ENCODE measurements at regions not wholly inside any gene's neighbourhood (a gene's known extent, or its start where the extent isn't known, plus 50 kb on each side); places are given as distances from the start of the nearest gene placed in this dataset.

DNA sequence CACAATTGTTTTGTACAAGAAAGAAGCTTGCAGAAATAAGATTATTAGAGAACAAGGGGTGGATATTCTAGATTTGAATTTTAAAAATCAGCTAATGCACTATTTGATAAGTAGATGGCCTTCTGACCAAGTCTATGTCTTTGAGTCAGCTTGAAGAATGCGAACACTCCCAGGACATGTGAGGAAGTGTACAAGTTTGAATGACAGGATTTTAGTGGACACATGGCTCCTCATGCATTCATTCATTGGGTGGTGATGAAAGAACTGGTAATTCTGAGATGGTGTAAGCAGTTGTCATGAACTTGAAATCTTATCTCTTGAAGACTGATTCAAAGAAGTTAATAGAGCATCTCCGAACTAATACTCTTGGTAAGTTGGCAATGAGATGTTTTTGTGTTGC is 548.2 kb upstream of the CNKSR2 start:
- Histone ChIP-seq H3K9me3 (ENCODE audit: insufficient read depth, low read length) (no peaks in the 10 kb centered on the region), H3K4me1 (ENCODE audit: low read length) (no peaks in the 10 kb centered on the region), H3K27ac (ENCODE audit: low read length) (no peak overlapping the region), H3K9ac (ENCODE audit: low read length) (no peak overlapping the region), H4K20me1 (ENCODE audit: insufficient read depth, low read length) (no peaks in the 10 kb centered on the region), H3K27me3 (ENCODE audit: low read depth, low read length) (no peaks in the 10 kb centered on the region), H3K79me2 (ENCODE audit: low read length) (no peaks in the 10 kb centered on the region), H2AFZ (ENCODE audit: low read depth, low read length) (no peak overlapping the region), H3K4me3 (ENCODE audit: low read length) (no peak overlapping the region), H3K4me2 (ENCODE audit: low read length) (no peak overlapping the region), H3K36me3 (replicated peaks; ENCODE audit: low read depth, low read length) (no peaks in the 10 kb centered on the region)
- no peak for TF ChIP-seq EZH2phosphoT487 (IDR thresholded peaks at IDR 0.05; ENCODE audit: low read depth)
- TF ChIP-seq, protein P1, sequence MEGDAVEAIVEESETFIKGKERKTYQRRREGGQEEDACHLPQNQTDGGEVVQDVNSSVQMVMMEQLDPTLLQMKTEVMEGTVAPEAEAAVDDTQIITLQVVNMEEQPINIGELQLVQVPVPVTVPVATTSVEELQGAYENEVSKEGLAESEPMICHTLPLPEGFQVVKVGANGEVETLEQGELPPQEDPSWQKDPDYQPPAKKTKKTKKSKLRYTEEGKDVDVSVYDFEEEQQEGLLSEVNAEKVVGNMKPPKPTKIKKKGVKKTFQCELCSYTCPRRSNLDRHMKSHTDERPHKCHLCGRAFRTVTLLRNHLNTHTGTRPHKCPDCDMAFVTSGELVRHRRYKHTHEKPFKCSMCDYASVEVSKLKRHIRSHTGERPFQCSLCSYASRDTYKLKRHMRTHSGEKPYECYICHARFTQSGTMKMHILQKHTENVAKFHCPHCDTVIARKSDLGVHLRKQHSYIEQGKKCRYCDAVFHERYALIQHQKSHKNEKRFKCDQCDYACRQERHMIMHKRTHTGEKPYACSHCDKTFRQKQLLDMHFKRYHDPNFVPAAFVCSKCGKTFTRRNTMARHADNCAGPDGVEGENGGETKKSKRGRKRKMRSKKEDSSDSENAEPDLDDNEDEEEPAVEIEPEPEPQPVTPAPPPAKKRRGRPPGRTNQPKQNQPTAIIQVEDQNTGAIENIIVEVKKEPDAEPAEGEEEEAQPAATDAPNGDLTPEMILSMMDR (IDR thresholded peaks at IDR 0.05; ENCODE audit: low read depth, low read length), result no peak

DNA sequence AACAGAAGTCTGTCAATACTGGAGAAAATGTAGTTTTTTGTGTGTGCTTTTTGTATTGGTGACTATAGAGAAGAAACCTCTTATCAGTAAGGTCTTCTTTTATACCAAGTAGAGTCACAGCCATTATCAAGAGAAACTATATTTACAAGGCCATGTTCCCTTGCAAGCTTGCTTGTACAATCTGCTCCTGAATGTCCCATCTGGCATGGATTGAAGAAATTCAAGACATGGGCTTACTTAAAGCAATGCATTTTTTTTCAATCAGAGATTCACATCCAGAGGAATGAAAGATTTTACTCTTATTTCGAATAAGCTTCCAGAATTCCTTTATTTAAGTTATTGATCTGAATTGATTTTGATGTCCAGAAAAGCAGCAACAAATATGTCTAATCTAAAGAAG is 537.3 kb upstream of the RPS6KA3 start:
- Histone ChIP-seq H3K4me1 (ENCODE audit: low read length) (no peaks in the 10 kb centered on the region), H3K27ac (ENCODE audit: low read length) (no peak overlapping the region), H3K4me2 (ENCODE audit: low read length) (no peak overlapping the region), H3K79me2 (ENCODE audit: low read length) (no peaks in the 10 kb centered on the region), H3K4me3 (ENCODE audit: low read length) (no peak overlapping the region), H3K9me3 (ENCODE audit: insufficient read depth, low read length) (no peaks in the 10 kb centered on the region), H3K9ac (ENCODE audit: low read length) (no peak overlapping the region), H2AFZ (ENCODE audit: low read depth, low read length) (no peak overlapping the region), H3K36me3 (replicated peaks; ENCODE audit: low read depth, low read length) (no peaks in the 10 kb centered on the region), H4K20me1 (ENCODE audit: insufficient read depth, low read length) (no peaks in the 10 kb centered on the region), H3K27me3 (ENCODE audit: low read depth, low read length) (no peaks in the 10 kb centered on the region)
- TF ChIP-seq, protein P1 (IDR thresholded peaks at IDR 0.05; ENCODE audit: low read depth, low read length), result no peak
- TF ChIP-seq EZH2phosphoT487 (IDR thresholded peaks at IDR 0.05; ENCODE audit: low read depth), result no peak

DNA sequence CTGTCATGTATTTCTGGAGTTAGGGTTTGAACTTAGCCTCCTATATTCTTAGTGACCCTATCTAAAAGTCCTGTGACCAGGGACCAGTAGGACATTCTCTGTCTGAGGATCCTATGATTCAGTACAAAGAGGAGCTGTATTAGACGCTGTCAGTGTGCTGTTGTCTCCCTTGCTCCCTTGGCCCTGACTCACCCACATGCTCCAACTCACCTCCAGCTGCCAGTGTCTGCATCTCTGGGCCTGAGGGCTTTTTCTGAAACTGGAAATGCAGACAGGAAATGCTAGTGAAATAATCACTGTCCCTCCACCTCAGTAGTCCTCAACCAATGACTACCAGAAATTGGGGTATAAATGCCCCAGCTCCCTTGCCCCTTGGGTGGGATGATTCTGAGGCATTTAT is 535.3 kb upstream of the RPS6KA3 start:
- H2AFZ ChIP-seq (ENCODE audit: low read depth, low read length), result no peak overlapping the region
- H3K27ac ChIP-seq (ENCODE audit: low read length), result no peak overlapping the region
- H3K4me3 ChIP-seq (ENCODE audit: low read length), result no peak overlapping the region
- no peak overlapping the region for H3K4me2 ChIP-seq (ENCODE audit: low read length)
- no peaks in the 10 kb centered on the region for H3K4me1 ChIP-seq (ENCODE audit: low read length)
- no peaks in the 10 kb centered on the region for H3K27me3 ChIP-seq (ENCODE audit: low read depth, low read length)
- no peaks in the 10 kb centered on the region for H3K79me2 ChIP-seq (ENCODE audit: low read length)
- no peak overlapping the region for H3K9ac ChIP-seq (ENCODE audit: low read length)
- no peak for TF ChIP-seq EZH2phosphoT487 (IDR thresholded peaks at IDR 0.05; ENCODE audit: low read depth)
- TF ChIP-seq, protein P1 (IDR thresholded peaks at IDR 0.05; ENCODE audit: low read depth, low read length), result no peak
- no peaks in the 10 kb centered on the region for H3K36me3 ChIP-seq (replicated peaks; ENCODE audit: low read depth, low read length)
- H4K20me1 ChIP-seq (ENCODE audit: insufficient read depth, low read length), result no peaks in the 10 kb centered on the region
- H3K9me3 ChIP-seq (ENCODE audit: insufficient read depth, low read length), result no peaks in the 10 kb centered on the region

DNA sequence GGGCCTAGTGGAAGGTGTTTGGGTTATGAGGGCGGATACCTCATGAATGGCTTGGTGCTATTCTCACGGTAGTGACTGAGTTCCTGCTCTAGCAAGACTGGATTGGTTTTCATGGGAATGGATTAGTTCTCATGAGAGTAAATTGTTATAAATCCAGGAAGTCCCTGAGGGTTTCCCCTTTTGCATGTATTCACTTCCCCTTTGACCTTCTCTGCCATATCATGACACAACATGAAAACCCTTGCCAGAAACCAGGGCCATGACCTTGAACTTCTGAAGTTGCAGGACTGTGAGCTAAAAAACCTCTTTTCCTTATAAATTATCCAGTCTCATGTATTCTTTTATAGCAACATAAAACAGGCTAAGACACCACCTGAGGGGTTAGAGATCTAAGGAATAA is 529.7 kb upstream of the RPS6KA3 start:
- no peak overlapping the region for H3K9ac ChIP-seq (ENCODE audit: low read length)
- no peak overlapping the region for H3K27ac ChIP-seq (ENCODE audit: low read length)
- H3K4me2 ChIP-seq (ENCODE audit: low read length), result no peak overlapping the region
- H2AFZ ChIP-seq (ENCODE audit: low read depth, low read length), result no peak overlapping the region
- TF ChIP-seq, protein P1 (IDR thresholded peaks at IDR 0.05; ENCODE audit: low read depth, low read length), result no peak
- no peak for TF ChIP-seq EZH2phosphoT487 (IDR thresholded peaks at IDR 0.05; ENCODE audit: low read depth)
- H3K27me3 ChIP-seq (ENCODE audit: low read depth, low read length), result no peaks in the 10 kb centered on the region
- H3K79me2 ChIP-seq (ENCODE audit: low read length), result no peaks in the 10 kb centered on the region
- no peaks in the 10 kb centered on the region for H4K20me1 ChIP-seq (ENCODE audit: insufficient read depth, low read length)
- peaks cover 5% of the 10 kb centered on the region for H3K4me1 ChIP-seq (ENCODE audit: low read length)
- H3K9me3 ChIP-seq (ENCODE audit: insufficient read depth, low read length), result no peaks in the 10 kb centered on the region
- no peaks in the 10 kb centered on the region for H3K36me3 ChIP-seq (replicated peaks; ENCODE audit: low read depth, low read length)
- no peak overlapping the region for H3K4me3 ChIP-seq (ENCODE audit: low read length)
